ENCODE measurements at regions not wholly inside any gene's neighbourhood (a gene's known extent, or its start where the extent isn't known, plus 50 kb on each side); places are given as distances from the start of the nearest gene placed in this dataset.

- TF ChIP-seq ZNF8 (CRISPR knock-in tag; IDR thresholded peaks at IDR 0.05) (no peak), CSDC2 (CRISPR knock-in tag; IDR thresholded peaks at IDR 0.05) (no peak), ZC3H10 (CRISPR knock-in tag; IDR thresholded peaks at IDR 0.05) (no peak), ZFP3 (CRISPR knock-in tag; IDR thresholded peaks at IDR 0.05) (no peak)
Observed at GRCh38 chr3:5806192-5806591, 618.7 kb downstream of the EDEM1 start.
